ENCODE measurements at regions not wholly inside any gene's neighbourhood (a gene's known extent, or its start where the extent isn't known, plus 50 kb on each side); places are given as distances from the start of the nearest gene placed in this dataset.

- no peak for TF ChIP-seq CTCF (IDR thresholded peaks at IDR 0.05; ENCODE audit: extremely low read depth, low read depth, low read length)
- H3K79me2 ChIP-seq (ENCODE audit: insufficient read depth, low read length) = no peaks in the 10 kb centered on the region
- no peak overlapping the region for H2AFZ ChIP-seq (ENCODE audit: low read length)
- DNase-seq (ENCODE audit: insufficient read length, low spot score, missing footprints) = no peak
- no peak overlapping the region for H3K4me3 ChIP-seq (ENCODE audit: insufficient read depth, low read length)
- H3K27ac ChIP-seq (ENCODE audit: low read depth, low read length) = no peak overlapping the region
- no peak overlapping the region for H3K4me2 ChIP-seq (ENCODE audit: insufficient read depth, low read length)
- H3K9me3 ChIP-seq (ENCODE audit: low read depth, low read length) = no peaks in the 10 kb centered on the region
- H3K4me1 ChIP-seq (ENCODE audit: insufficient read depth, low read length) = no peaks in the 10 kb centered on the region
- no peaks in the 10 kb centered on the region for H3K27me3 ChIP-seq (ENCODE audit: insufficient read depth, low read length)
- no peaks in the 10 kb centered on the region for H4K20me1 ChIP-seq (ENCODE audit: insufficient read depth, low read length)
- H3K36me3 ChIP-seq (ENCODE audit: insufficient read depth, low read length) = no peaks in the 10 kb centered on the region
Observed at GRCh38 chr1:169042377-169042776, 64.1 kb upstream of the ATP1B1 start.

- H3K36me3 ChIP-seq (ENCODE audit: insufficient read depth, low read length) = no peaks in the 10 kb centered on the region
- H3K79me2 ChIP-seq (ENCODE audit: insufficient read depth, low read length) = no peaks in the 10 kb centered on the region
- no peaks in the 10 kb centered on the region for H4K20me1 ChIP-seq (ENCODE audit: insufficient read depth, low read length)
- H3K4me2 ChIP-seq (ENCODE audit: insufficient read depth, low read length) = no peak overlapping the region
- H3K27me3 ChIP-seq (ENCODE audit: insufficient read depth, low read length) = no peaks in the 10 kb centered on the region
- no peak overlapping the region for H2AFZ ChIP-seq (ENCODE audit: low read length)
- no peaks in the 10 kb centered on the region for H3K9me3 ChIP-seq (ENCODE audit: low read depth, low read length)
- H3K27ac ChIP-seq (ENCODE audit: low read depth, low read length) = no peak overlapping the region
- no peaks in the 10 kb centered on the region for H3K4me1 ChIP-seq (ENCODE audit: insufficient read depth, low read length)
- no peak for DNase-seq (ENCODE audit: insufficient read length, low spot score, missing footprints)
- no peak overlapping the region for H3K4me3 ChIP-seq (ENCODE audit: insufficient read depth, low read length)
- TF ChIP-seq CTCF (IDR thresholded peaks at IDR 0.05; ENCODE audit: extremely low read depth, low read depth, low read length) = no peak
Observed at GRCh38 chr1:169043823-169044222, 62.7 kb upstream of the ATP1B1 start.

- no peaks in the 10 kb centered on the region for H3K4me1 ChIP-seq (ENCODE audit: insufficient read depth, low read length)
- no peak for TF ChIP-seq CTCF (IDR thresholded peaks at IDR 0.05; ENCODE audit: extremely low read depth, low read depth, low read length)
- H3K9me3 ChIP-seq (ENCODE audit: low read depth, low read length) = no peaks in the 10 kb centered on the region
- H3K4me2 ChIP-seq (ENCODE audit: insufficient read depth, low read length) = no peak overlapping the region
- no peaks in the 10 kb centered on the region for H3K27me3 ChIP-seq (ENCODE audit: insufficient read depth, low read length)
- H3K36me3 ChIP-seq (ENCODE audit: insufficient read depth, low read length) = no peaks in the 10 kb centered on the region
- no peaks in the 10 kb centered on the region for H3K79me2 ChIP-seq (ENCODE audit: insufficient read depth, low read length)
- H3K4me3 ChIP-seq (ENCODE audit: insufficient read depth, low read length) = no peak overlapping the region
- no peak for DNase-seq (ENCODE audit: insufficient read length, low spot score, missing footprints)
- H3K27ac ChIP-seq (ENCODE audit: low read depth, low read length) = no peak overlapping the region
- no peak overlapping the region for H2AFZ ChIP-seq (ENCODE audit: low read length)
- H4K20me1 ChIP-seq (ENCODE audit: insufficient read depth, low read length) = no peaks in the 10 kb centered on the region
Observed at GRCh38 chr1:169044296-169044695, 62.2 kb upstream of the ATP1B1 start.

- Histone ChIP-seq H3K27me3 (ENCODE audit: insufficient read depth, low read length) (no peaks in the 10 kb centered on the region), H3K36me3 (ENCODE audit: insufficient read depth, low read length) (no peaks in the 10 kb centered on the region), H2AFZ (ENCODE audit: low read length) (no peak overlapping the region), H3K9me3 (ENCODE audit: low read depth, low read length) (no peaks in the 10 kb centered on the region), H3K4me2 (ENCODE audit: insufficient read depth, low read length) (no peak overlapping the region), H3K79me2 (ENCODE audit: insufficient read depth, low read length) (no peaks in the 10 kb centered on the region), H3K4me3 (ENCODE audit: insufficient read depth, low read length) (no peak overlapping the region), H3K4me1 (ENCODE audit: insufficient read depth, low read length) (no peaks in the 10 kb centered on the region), H4K20me1 (ENCODE audit: insufficient read depth, low read length) (no peaks in the 10 kb centered on the region), H3K27ac (ENCODE audit: low read depth, low read length) (no peak overlapping the region)
- no peak for TF ChIP-seq CTCF (IDR thresholded peaks at IDR 0.05; ENCODE audit: extremely low read depth, low read depth, low read length)
- no peak for DNase-seq (ENCODE audit: insufficient read length, low spot score, missing footprints)
Observed at GRCh38 chr1:169044971-169045370, 61.5 kb upstream of the ATP1B1 start.

All from osteoblast (primary cell).